H9 (cell line): ENCODE measurements at regions not wholly inside any gene's neighbourhood (a gene's known extent, or its start where the extent isn't known, plus 50 kb on each side); places are given as distances from the start of the nearest gene placed in this dataset.

Experiments used
- DNase-seq: peaks from one replicate; pipeline ENCODE4 v3.0.0-alpha.2; 2017
- H2AFZ ChIP-seq: one replicate; pipeline ENCODE4 v1.6.1; 2013; ENCODE audit warnings: mild to moderate bottlenecking, low read length, control low read depth, moderate library complexity
- H2AK5ac ChIP-seq: 2 replicates; pipeline ENCODE4 v1.6.1; 2013; ENCODE audit warnings: low read length, control low read depth, mixed read lengths; ENCODE audit not compliant: insufficient read length
- H2BK120ac ChIP-seq: one replicate; pipeline ENCODE4 v1.6.1; 2013; ENCODE audit warnings: low read depth, mild to moderate bottlenecking, low read length, control low read depth, inconsistent platforms; ENCODE audit not compliant: poor library complexity, severe bottlenecking
- H2BK12ac ChIP-seq: 2 replicates; pipeline ENCODE4 v1.6.1; 2013; ENCODE audit warnings: low read length, control low read depth, mixed read lengths, low read depth; ENCODE audit not compliant: insufficient read length
- H2BK15ac ChIP-seq: 2 replicates; pipeline ENCODE4 v1.6.1; 2013; ENCODE audit warnings: low read depth, low read length, control low read depth
- H2BK20ac ChIP-seq: one replicate; pipeline ENCODE4 v1.6.1; 2013; ENCODE audit warnings: low read depth, mild to moderate bottlenecking, low read length, control low read depth, inconsistent platforms; ENCODE audit not compliant: poor library complexity, severe bottlenecking
- H2BK5ac ChIP-seq: 2 replicates; pipeline ENCODE4 v1.6.1; 2013; ENCODE audit warnings: low read length, control low read depth, mixed read lengths; ENCODE audit not compliant: insufficient read length
- H3K14ac ChIP-seq: 2 replicates; pipeline ENCODE4 v1.6.1; 2013; ENCODE audit warnings: low read length, control low read depth; ENCODE audit not compliant: insufficient read depth
- H3K18ac ChIP-seq: 2 replicates; pipeline ENCODE4 v1.6.1; 2013; ENCODE audit warnings: low read depth, mild to moderate bottlenecking, mixed read lengths, low read length, control low read depth; ENCODE audit not compliant: insufficient read length
- H3K23ac ChIP-seq: 2 replicates; pipeline ENCODE4 v1.6.1; 2013; ENCODE audit warnings: low read length, control low read depth, mixed read lengths, low read depth; ENCODE audit not compliant: insufficient read length
- H3K23me2 ChIP-seq: 2 replicates; pipeline ENCODE4 v1.6.1; 2013; ENCODE audit warnings: low read depth, mild to moderate bottlenecking, mixed read lengths, low read length, control low read depth; ENCODE audit not compliant: insufficient read length, poor library complexity, severe bottlenecking
- H3K27ac ChIP-seq: 2 replicates; pipeline ENCODE4 v1.5.1; 2013; ENCODE audit warnings: low read length, control low read depth, mixed read lengths, low read depth; ENCODE audit not compliant: insufficient read length
- H3K27me3 ChIP-seq: 2 replicates; pipeline ENCODE4 v1.6.1; 2013; ENCODE audit warnings: low read length, control low read depth, inconsistent platforms; ENCODE audit not compliant: insufficient read depth
- H3K4ac ChIP-seq: 2 replicates; pipeline ENCODE4 v1.6.1; 2013; ENCODE audit warnings: low read depth, mild to moderate bottlenecking, control low read depth, inconsistent platforms, low read length, moderate library complexity
- H3K4me1 ChIP-seq: 2 replicates; pipeline ENCODE4 v1.6.1; 2013; ENCODE audit warnings: low read length, control low read depth, inconsistent platforms; ENCODE audit not compliant: insufficient read depth
- H3K4me2 ChIP-seq: 2 replicates; pipeline ENCODE4 v1.6.1; 2013; ENCODE audit warnings: low read length, control low read depth, mixed read lengths; ENCODE audit not compliant: insufficient read length, insufficient read depth
- H3K56ac ChIP-seq: 2 replicates; pipeline ENCODE4 v1.6.1; 2013; ENCODE audit warnings: low read depth, mild to moderate bottlenecking, mixed read lengths, low read length, control low read depth; ENCODE audit not compliant: insufficient read length
- H3K79me1 ChIP-seq: 2 replicates; pipeline ENCODE4 v1.6.1; 2013; ENCODE audit warnings: low read depth, mild to moderate bottlenecking, moderate library complexity, low read length, control low read depth, inconsistent platforms; ENCODE audit not compliant: insufficient read depth, poor library complexity, severe bottlenecking
- H3K79me2 ChIP-seq: 2 replicates; pipeline ENCODE4 v1.6.1; 2013; ENCODE audit warnings: low read length, control low read depth, inconsistent platforms; ENCODE audit not compliant: insufficient read depth
- H3K9ac ChIP-seq: 2 replicates; pipeline ENCODE4 v1.6.1; 2013; ENCODE audit warnings: low read length, control low read depth, mixed read lengths; ENCODE audit not compliant: insufficient read length; ENCODE audit errors: extremely low read depth
- H3K9me3 ChIP-seq: one replicate; pipeline ENCODE4 v1.6.1; 2013; ENCODE audit warnings: low read depth, low read length, inconsistent platforms; ENCODE audit not compliant: control insufficient read depth
- H3T11ph ChIP-seq: one replicate; pipeline ENCODE4 v1.6.1; 2013; ENCODE audit warnings: mild to moderate bottlenecking, low read length, control low read depth, inconsistent platforms
- H4K20me1 ChIP-seq: one replicate; pipeline ENCODE4 v1.6.1; 2013; ENCODE audit not compliant: control insufficient read depth, insufficient read length, insufficient read depth
- H4K5ac ChIP-seq: 2 replicates; pipeline ENCODE4 v1.6.1; 2013; ENCODE audit warnings: low read depth, mild to moderate bottlenecking, mixed read lengths, low read length, control low read depth; ENCODE audit not compliant: insufficient read length
- H4K8ac ChIP-seq: replicated peaks from 2 replicates; pipeline ENCODE4 v1.6.1; 2013; ENCODE audit warnings: low read length, control low read depth, mixed read lengths, low read depth; ENCODE audit not compliant: insufficient read length
- H4K91ac ChIP-seq: 2 replicates; pipeline ENCODE4 v1.6.1; 2013; ENCODE audit warnings: low read depth, mild to moderate bottlenecking, moderate library complexity, mixed read lengths, low read length, control low read depth; ENCODE audit not compliant: insufficient read length
- H3K27ac Mint-ChIP-seq, 3 experiments: 2 replicates in 2 of 3; 3 replicates in 1 of 3; pipeline ENCODE4 v1.8.0; 2020 to 2021; ENCODE audit warnings: mixed read lengths in 3 of 3, mild to moderate bottlenecking in 1 of 3, moderate library complexity in 1 of 3
- H3K27me3 Mint-ChIP-seq: 2 replicates; pipeline ENCODE4 v1.8.0; 2021; ENCODE audit warnings: low read depth, mild to moderate bottlenecking, moderate library complexity, mixed read lengths
- H3K36me3 Mint-ChIP-seq, 3 experiments: 2 replicates in 2 of 3; 3 replicates in 1 of 3; pipeline ENCODE4 v1.8.0; 2020 to 2021; ENCODE audit warnings: low read depth in 3 of 3, mixed read lengths in 3 of 3; ENCODE audit not compliant: insufficient read depth in 1 of 3
- H3K4me1 Mint-ChIP-seq, 2 experiments: 2 replicates each; pipeline ENCODE4 v1.8.0; 2020; ENCODE audit warnings: mixed read lengths in 2 of 2
- H3K4me3 Mint-ChIP-seq, 2 experiments: 2 replicates in 1 of 2; 3 replicates in 1 of 2; pipeline ENCODE4 v1.8.0; 2020 to 2021; ENCODE audit warnings: mild to moderate bottlenecking in 2 of 2, mixed read lengths in 2 of 2, moderate library complexity in 1 of 2
- H3K9me3 Mint-ChIP-seq, 2 experiments: 2 replicates in 1 of 2; 3 replicates in 1 of 2; pipeline ENCODE4 v1.8.0; 2020; ENCODE audit warnings: mild to moderate bottlenecking in 2 of 2, mixed read lengths in 2 of 2, moderate library complexity in 1 of 2
- CTCF ChIP-seq: fragments of 200-600 bp; sonication (generic); conservative IDR thresholded peaks from 3 replicates; pipeline ENCODE4 v1.8.0; 2021; ENCODE audit warnings: antibody characterized with exemption, mild to moderate bottlenecking
- WGBS: extraction: QIAGEN DNeasy Blood & Tissue Kit; methylation state at CpG from one replicate; pipeline ENCODE4 v1.1.7; 2013; ENCODE audit warnings: missing lambda C conversion rate, low lambda C conversion rate, mixed read lengths; ENCODE audit not compliant: insufficient read length; ENCODE audit errors: extremely low coverage; 5-methylcytosine and 5-hydroxymethylcytosine counted together

GRCh38 chr5:125045646-125046045 is 299.2 kb upstream of the ZNF608 start:
- H3K9me3 ChIP-seq = no peaks in the 10 kb centered on the region
- peaks cover 7% of the 10 kb centered on the region; the same call in 1 of the 2 replicates for H3K4me1 ChIP-seq
- no peak overlapping the region for H2AFZ ChIP-seq
- H3K27me3 ChIP-seq = no peaks in the 10 kb centered on the region
- WGBS = no CpG with 5 or more reads among the region's 3 CpGs
- no peak overlapping the region for H4K5ac ChIP-seq
- no peak for DNase-seq
- H4K91ac ChIP-seq = no peak overlapping the region
- no peak overlapping the region for H3K56ac ChIP-seq
- H3K79me1 ChIP-seq = no peaks in the 10 kb centered on the region
- H3K9ac ChIP-seq = no peak overlapping the region
- H3K79me2 ChIP-seq = no peaks in the 10 kb centered on the region
- Mint-ChIP-seq H3K27me3 (no peaks in the 10 kb centered on the region), H3K4me1 (peaks cover 32 to 42% of the 10 kb centered on the region in 2 experiments), H3K9me3 (no peaks in the 10 kb centered on the region), H3K36me3 (peaks cover 0 to 1% (median 0%) of the 10 kb centered on the region in 3 experiments; a peak in 1 of 7 replicates), H3K4me3 (no peak overlapping the region), H3K27ac (no peak overlapping the region)
- H3K23me2 ChIP-seq = no peaks in the 10 kb centered on the region
- H4K8ac ChIP-seq = no peak overlapping the region
- no peak overlapping the region for H2BK5ac ChIP-seq
- no peak overlapping the region for H3K14ac ChIP-seq
- H3K18ac ChIP-seq = no peak overlapping the region
- no peak overlapping the region for H2AK5ac ChIP-seq
- H2BK20ac ChIP-seq = no peak overlapping the region
- H2BK12ac ChIP-seq = no peak overlapping the region
- no peak overlapping the region for H3K23ac ChIP-seq
- no peak overlapping the region for H2BK15ac ChIP-seq
- no peak overlapping the region for H3T11ph ChIP-seq
- H3K4ac ChIP-seq = no peak overlapping the region
- no peak overlapping the region for H3K4me2 ChIP-seq
- no peak overlapping the region for H2BK120ac ChIP-seq
- no peak overlapping the region for H3K27ac ChIP-seq
- H4K20me1 ChIP-seq = no peaks in the 10 kb centered on the region
- TF ChIP-seq CTCF = no peak
